B cell (primary cell): ENCODE measurements at regions not wholly inside any gene's neighbourhood (a gene's known extent, or its start where the extent isn't known, plus 50 kb on each side); places are given as distances from the start of the nearest gene placed in this dataset.

Experiments
- ATAC-seq: fragments of 200-7000 bp; cut with Tn5 transposase; one replicate; pipeline ENCODE4 v1.10.0; 2021; ENCODE audit warnings: low read depth, mild to moderate bottlenecking, moderate number of reproducible peaks, moderate library complexity
- CTCF ChIA-PET: fragments of 350-600 bp; sonication (Branson Sonifier 250); formaldehyde crosslinking; loops from one replicate; lab custom pipeline; 2021; ENCODE audit warnings: antibody characterized with exemption, inconsistent platforms; lab: Charles Lee
- POLR2A ChIA-PET: fragments of 350-600 bp; sonication (Branson Sonifier 250); formaldehyde crosslinking; loops from one replicate; lab custom pipeline; 2021; ENCODE audit warnings: antibody characterized with exemption; lab: Charles Lee
- DNase-seq: peaks from one replicate; pipeline ENCODE4 v3.0.0; 2013
- H2AFZ ChIP-seq: 2 replicates; pipeline ENCODE4 v1.6.1; 2012; ENCODE audit warnings: mild to moderate bottlenecking, low read depth, low read length; ENCODE audit not compliant: insufficient read depth, poor library complexity, severe bottlenecking
- H3K27ac ChIP-seq, 2 donors: 1 replicate in 1 of 2; 2 replicates in 1 of 2; pipeline ENCODE4 v1.5.1; 2012 to 2013; ENCODE audit warnings: low read length in 2 of 2, mild to moderate bottlenecking in 2 of 2, moderate library complexity in 1 of 2
- H3K27me3 ChIP-seq, 4 experiments: fragments of 200-600 bp in 1 of 4; sonication (generic) in 1 of 4; replicated peaks in 1 of 4; 1 replicate in 2 of 4; 2 replicates in 2 of 4; pipeline versions ENCODE4 v1.6.1 to v1.7.0; 2013 to 2016; ENCODE audit warnings: low read length in 3 of 4, mild to moderate bottlenecking in 2 of 4, mixed read lengths in 1 of 4, moderate library complexity in 1 of 4; ENCODE audit not compliant: insufficient read depth in 4 of 4, control insufficient read depth in 3 of 4; ENCODE audit errors: control extremely low read depth in 1 of 4
- H3K36me3 ChIP-seq, 2 experiments: replicated peaks in 1 of 2; 1 replicate in 1 of 2; 2 replicates in 1 of 2; pipeline versions ENCODE4 v1.6.1 to v1.7.1; 2013; ENCODE audit warnings: low read length in 1 of 2; ENCODE audit not compliant: insufficient read depth in 2 of 2, control insufficient read depth in 1 of 2; ENCODE audit errors: control extremely low read depth in 1 of 2, extremely low read depth in 1 of 2
- H3K4me1 ChIP-seq, 2 donors: fragments of 200-600 bp in 1 of 2; sonication (generic) in 1 of 2; 1 replicate in 1 of 2; 2 replicates in 1 of 2; pipeline versions ENCODE4 v1.5.1 to v1.6.1; 2013 to 2017; ENCODE audit warnings: low read length in 2 of 2; ENCODE audit not compliant: control insufficient read depth in 2 of 2, insufficient read depth in 2 of 2
- H3K4me2 ChIP-seq: replicated peaks from 2 replicates; pipeline ENCODE3; 2012; ENCODE audit warnings: mild to moderate bottlenecking, low read depth, low read length; ENCODE audit not compliant: poor library complexity, severe bottlenecking
- H3K4me3 ChIP-seq, 5 experiments: fragments of 200-600 bp in 1 of 5; sonication (generic) in 1 of 5; 1 replicate in 3 of 5; 2 replicates in 2 of 5; pipeline versions ENCODE4 v1.5.1 to v1.7.0; 2011 to 2016; ENCODE audit warnings: low read length in 4 of 5, mild to moderate bottlenecking in 4 of 5, low read depth in 2 of 5, control low read depth in 1 of 5, moderate library complexity in 1 of 5; ENCODE audit not compliant: insufficient read depth in 1 of 5; ENCODE audit errors: control extremely low read depth in 1 of 5, extremely low read depth in 1 of 5
- H3K79me2 ChIP-seq: fragments of 200-600 bp; sonication (generic); one replicate; pipeline ENCODE4 v1.6.0; 2016; ENCODE audit warnings: low read length; ENCODE audit not compliant: control insufficient read depth, insufficient read depth
- H3K9ac ChIP-seq: fragments of 200-600 bp; sonication (generic); 2 replicates; pipeline ENCODE4 v1.6.1; 2017; ENCODE audit warnings: mild to moderate bottlenecking, low read length, moderate library complexity
- H3K9me3 ChIP-seq, 3 donors: one replicate each; pipeline versions ENCODE4 v1.6.1 to v1.7.1; 2013; ENCODE audit warnings: low read length in 2 of 3; ENCODE audit not compliant: control insufficient read depth in 2 of 3, insufficient read depth in 1 of 3; ENCODE audit errors: control extremely low read depth in 1 of 3
- H4K20me1 ChIP-seq: 2 replicates; pipeline ENCODE4 v1.6.0; 2012; ENCODE audit warnings: mild to moderate bottlenecking, low read length; ENCODE audit not compliant: insufficient read depth, control insufficient read depth, poor library complexity, severe bottlenecking
- H3K27ac Mint-ChIP-seq: one replicate; pipeline ENCODE4 v1.8.0; 2021; ENCODE audit warnings: mixed read lengths
- H3K27me3 Mint-ChIP-seq: one replicate; pipeline ENCODE4 v1.8.0; 2021; ENCODE audit warnings: mixed read lengths
- H3K4me1 Mint-ChIP-seq: one replicate; pipeline ENCODE4 v1.8.0; 2021; ENCODE audit warnings: mixed read lengths
- H3K4me3 Mint-ChIP-seq: one replicate; pipeline ENCODE4 v1.8.0; 2021; ENCODE audit warnings: mixed read lengths
- H3K9me3 Mint-ChIP-seq: one replicate; pipeline ENCODE4 v1.8.0; 2022; ENCODE audit warnings: mixed read lengths; ENCODE audit not compliant: insufficient read depth
- CTCF ChIP-seq: fragments of 200-600 bp; IDR thresholded peaks from one replicate; pipeline ENCODE4 v1.8.0; 2022; ENCODE audit warnings: antibody characterized with exemption, mild to moderate bottlenecking
- EZH2 ChIP-seq: IDR thresholded peaks from 2 replicates; pipeline ENCODE4 v1.6.1; 2012; ENCODE audit warnings: borderline replicate concordance, low read depth, mild to moderate bottlenecking, moderate library complexity, low read length; ENCODE audit not compliant: insufficient read depth, poor library complexity, severe bottlenecking
- WGBS: methylation state at CpG from one replicate; pipeline ENCODE4 v1.1.5; 2013; ENCODE audit warnings: missing lambda C conversion rate; ENCODE audit not compliant: insufficient coverage; 5-methylcytosine and 5-hydroxymethylcytosine counted together
- intact Hi-C: fragments of 100-400 bp; cut with micrococcal nuclease; formaldehyde crosslinking; loops from one replicate; pipeline ENCODE4 v1.10.0; 2022

GRCh38 chr17:21474815-21475214 lies 98.7 kb downstream of the KCNJ12 start:
- ATAC-seq = no peak
- POLR2A ChIA-PET = no interaction called here
- peaks cover 36% of the 10 kb centered on the region for H3K27me3 Mint-ChIP-seq
- H3K4me1 Mint-ChIP-seq = no peaks in the 10 kb centered on the region
- Histone ChIP-seq H3K4me1 (no peaks in the 10 kb centered on the region), H3K79me2 (no peaks in the 10 kb centered on the region), H4K20me1 (no peaks in the 10 kb centered on the region), H3K4me3 (no peak overlapping the region), H3K36me3 (no peaks in the 10 kb centered on the region), H2AFZ (no peak overlapping the region), H3K9me3 (peaks cover 1 to 30% (median 18%) of the 10 kb centered on the region in 3 donors), H3K27me3 (peaks cover 0 to 21% (median 1%) of the 10 kb centered on the region in 4 experiments), H3K9ac (no peak overlapping the region), H3K4me2 (no peak overlapping the region), H3K27ac (no peak overlapping the region)
- WGBS = 100% methylated on average over 1 of the region's 5 CpGs
- TF ChIP-seq EZH2 (no peak), CTCF (no peak)
- H3K9me3 Mint-ChIP-seq = no peaks in the 10 kb centered on the region
- CTCF ChIA-PET = no interaction called here
- no peak for DNase-seq
- H3K4me3 Mint-ChIP-seq = no peak overlapping the region
- no peak overlapping the region for H3K27ac Mint-ChIP-seq
- intact Hi-C loops = no loop called here

- Histone ChIP-seq H3K27me3 (peaks cover 0 to 24% (median 1%) of the 10 kb centered on the region in 4 experiments), H3K79me2 (no peaks in the 10 kb centered on the region), H3K4me3 (no peak overlapping the region), H2AFZ (no peak overlapping the region), H3K4me1 (no peaks in the 10 kb centered on the region), H3K4me2 (no peak overlapping the region), H3K27ac (no peak overlapping the region), H3K9me3 (peaks cover 1 to 31% (median 18%) of the 10 kb centered on the region in 3 donors), H3K36me3 (no peaks in the 10 kb centered on the region), H3K9ac (no peak overlapping the region), H4K20me1 (no peaks in the 10 kb centered on the region)
- TF ChIP-seq CTCF (no peak), EZH2 (no peak)
- intact Hi-C loops = no loop called here
- no peak overlapping the region for H3K4me3 Mint-ChIP-seq
- ATAC-seq (no peak), DNase-seq (no peak)
- no peak overlapping the region for H3K27ac Mint-ChIP-seq
- peaks cover 42% of the 10 kb centered on the region for H3K27me3 Mint-ChIP-seq
- ChIA-PET CTCF (no interaction called here), POLR2A (no interaction called here)
- H3K9me3 Mint-ChIP-seq = no peaks in the 10 kb centered on the region
- H3K4me1 Mint-ChIP-seq = no peaks in the 10 kb centered on the region
- 88% methylated on average over 8 of the region's 8 CpGs for WGBS
Observed at GRCh38 chr17:21475571-21475970, 99.4 kb downstream of the KCNJ12 start.
